ENCODE measurements at regions not wholly inside any gene's neighbourhood (a gene's known extent, or its start where the extent isn't known, plus 50 kb on each side); places are given as distances from the start of the nearest gene placed in this dataset.

DNA sequence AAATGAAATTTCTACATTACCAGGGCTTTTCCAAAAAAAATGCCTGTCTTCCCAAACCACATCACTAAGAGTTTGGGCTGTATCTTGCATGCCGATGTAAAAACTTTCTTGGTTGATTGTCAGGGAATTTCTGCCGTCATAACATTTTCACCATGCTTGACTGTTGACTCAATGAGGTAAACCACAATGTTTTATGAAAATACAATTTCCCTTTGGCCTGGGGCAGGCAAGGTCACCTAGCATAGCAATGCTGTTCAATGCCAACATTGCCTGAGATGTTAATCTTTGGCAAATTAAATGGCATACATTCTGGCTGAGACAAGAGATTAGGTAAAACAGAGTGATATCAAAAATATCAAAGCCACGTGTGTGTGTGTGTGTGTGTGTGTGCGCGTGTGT lies 137.1 kb upstream of the TBL1X start:
- intact Hi-C loops (cut with DNase I): no loop called here
- no peak for ATAC-seq
- Histone ChIP-seq H3K27me3 (ENCODE audit: low read depth) (no peaks in the 10 kb centered on the region), H3K9me3 (no peaks in the 10 kb centered on the region), H3K27ac (no peak overlapping the region), H3K36me3 (no peaks in the 10 kb centered on the region), H3K4me3 (no peak overlapping the region), H3K4me1 (no peaks in the 10 kb centered on the region)
- TF ChIP-seq, protein P1, sequence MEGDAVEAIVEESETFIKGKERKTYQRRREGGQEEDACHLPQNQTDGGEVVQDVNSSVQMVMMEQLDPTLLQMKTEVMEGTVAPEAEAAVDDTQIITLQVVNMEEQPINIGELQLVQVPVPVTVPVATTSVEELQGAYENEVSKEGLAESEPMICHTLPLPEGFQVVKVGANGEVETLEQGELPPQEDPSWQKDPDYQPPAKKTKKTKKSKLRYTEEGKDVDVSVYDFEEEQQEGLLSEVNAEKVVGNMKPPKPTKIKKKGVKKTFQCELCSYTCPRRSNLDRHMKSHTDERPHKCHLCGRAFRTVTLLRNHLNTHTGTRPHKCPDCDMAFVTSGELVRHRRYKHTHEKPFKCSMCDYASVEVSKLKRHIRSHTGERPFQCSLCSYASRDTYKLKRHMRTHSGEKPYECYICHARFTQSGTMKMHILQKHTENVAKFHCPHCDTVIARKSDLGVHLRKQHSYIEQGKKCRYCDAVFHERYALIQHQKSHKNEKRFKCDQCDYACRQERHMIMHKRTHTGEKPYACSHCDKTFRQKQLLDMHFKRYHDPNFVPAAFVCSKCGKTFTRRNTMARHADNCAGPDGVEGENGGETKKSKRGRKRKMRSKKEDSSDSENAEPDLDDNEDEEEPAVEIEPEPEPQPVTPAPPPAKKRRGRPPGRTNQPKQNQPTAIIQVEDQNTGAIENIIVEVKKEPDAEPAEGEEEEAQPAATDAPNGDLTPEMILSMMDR (IDR thresholded peaks at IDR 0.05): no peak
- no peak for DNase-seq

DNA sequence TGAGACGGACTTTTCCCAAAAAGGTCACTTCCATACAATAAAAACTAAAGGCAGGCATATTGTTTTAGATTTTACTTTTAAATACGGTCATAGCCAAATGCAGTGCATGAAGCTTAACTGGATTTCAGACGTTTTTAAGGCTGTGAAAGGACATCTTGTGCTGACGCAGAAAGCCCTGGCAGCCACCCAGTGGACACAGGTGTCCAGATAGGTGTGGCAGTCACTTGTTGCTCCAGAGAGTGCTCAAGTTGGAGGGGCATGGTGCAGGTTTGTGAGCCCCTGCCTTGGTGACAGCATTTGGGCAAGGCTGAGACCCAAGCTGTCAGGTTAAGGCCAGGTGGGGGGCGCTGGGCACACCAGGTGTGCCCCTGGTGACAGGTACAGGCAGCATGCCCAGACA lies 135.8 kb upstream of the TBL1X start:
- Histone ChIP-seq H3K4me3 (no peak overlapping the region), H3K9me3 (no peaks in the 10 kb centered on the region), H3K27me3 (ENCODE audit: low read depth) (no peaks in the 10 kb centered on the region), H3K4me1 (no peaks in the 10 kb centered on the region), H3K27ac (no peak overlapping the region), H3K36me3 (no peaks in the 10 kb centered on the region)
- TF ChIP-seq, protein P1 (IDR thresholded peaks at IDR 0.05): no peak
- ATAC-seq: no peak
- peak; percentile 50 for DNase-seq
- intact Hi-C loops (cut with DNase I): no loop called here

GRCh38 chrX:9330249-9330982 lies 134.4 kb upstream of the TBL1X start:
- Histone ChIP-seq H3K4me1 (no peaks in the 10 kb centered on the region), H3K9me3 (no peaks in the 10 kb centered on the region), H3K4me3 (no peak overlapping the region), H3K27ac (no peak overlapping the region), H3K27me3 (ENCODE audit: low read depth) (no peaks in the 10 kb centered on the region), H3K36me3 (no peaks in the 10 kb centered on the region)
- no peak for DNase-seq
- TF ChIP-seq, protein P1 (IDR thresholded peaks at IDR 0.05): no peak
- intact Hi-C loops (cut with DNase I): no loop called here
- ATAC-seq: no peak

GRCh38 chrX:9333873-9334560 lies 130.8 kb upstream of the TBL1X start:
- ATAC-seq: no peak
- TF ChIP-seq, protein P1 (IDR thresholded peaks at IDR 0.05): no peak
- intact Hi-C loops (cut with DNase I): no loop called here

DNA sequence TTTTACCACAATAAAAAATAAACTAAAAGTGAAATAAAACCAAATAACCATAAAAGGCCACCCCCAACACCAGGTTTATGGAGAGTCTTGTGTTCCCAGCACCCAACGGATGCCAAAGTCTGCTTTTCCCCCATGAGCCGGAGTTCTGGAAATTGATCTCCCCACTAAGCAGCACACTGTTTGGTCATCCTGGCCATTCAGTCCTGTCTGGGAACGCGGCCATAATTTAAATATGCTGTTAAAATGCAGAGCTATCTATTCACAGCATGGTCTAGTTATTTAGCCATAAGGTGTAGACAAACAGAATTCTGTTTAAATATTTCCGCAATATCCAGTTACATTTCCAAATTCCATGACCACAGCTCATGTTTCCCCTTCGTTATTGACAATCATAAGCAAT lies 129.6 kb upstream of the TBL1X start:
- intact Hi-C loops (cut with DNase I): no loop called here
- Histone ChIP-seq H3K4me3 (no peak overlapping the region), H3K27me3 (ENCODE audit: low read depth) (no peaks in the 10 kb centered on the region), H3K4me1 (peaks cover 8% of the 10 kb centered on the region), H3K9me3 (no peaks in the 10 kb centered on the region), H3K27ac (no peak overlapping the region), H3K36me3 (no peaks in the 10 kb centered on the region)
- TF ChIP-seq, protein P1 (IDR thresholded peaks at IDR 0.05): no peak
- DNase-seq (no peak), ATAC-seq (no peak)

More at GRCh38 chrX:9333873-9334560, 130.8 kb upstream of the TBL1X start:
- DNase-seq: no peak
- Histone ChIP-seq H3K27me3 (ENCODE audit: low read depth) (no peaks in the 10 kb centered on the region), H3K4me1 (no peaks in the 10 kb centered on the region), H3K27ac (no peak overlapping the region), H3K4me3 (no peak overlapping the region), H3K9me3 (no peaks in the 10 kb centered on the region), H3K36me3 (no peaks in the 10 kb centered on the region)

Data from lower lobe of right lung (tissue), 2 donors.